B cell (primary cell): ENCODE measurements at regions not wholly inside any gene's neighbourhood (a gene's known extent, or its start where the extent isn't known, plus 50 kb on each side); places are given as distances from the start of the nearest gene placed in this dataset.

Experiments
- EZH2 ChIP-seq: IDR thresholded peaks from 2 replicates; pipeline ENCODE4 v1.6.1; 2012; ENCODE audit warnings: borderline replicate concordance, low read depth, mild to moderate bottlenecking, moderate library complexity, low read length; ENCODE audit not compliant: insufficient read depth, poor library complexity, severe bottlenecking
- TF ChIP-seq, protein P1 (sequence below): fragments of 200-600 bp; IDR thresholded peaks from one replicate; pipeline ENCODE4 v1.8.0; 2022; ENCODE audit warnings: antibody characterized with exemption, mild to moderate bottlenecking

GRCh38 chr17:12445331-12445730 lies 220.4 kb upstream of the MYOCD start:
- TF ChIP-seq, protein P1, sequence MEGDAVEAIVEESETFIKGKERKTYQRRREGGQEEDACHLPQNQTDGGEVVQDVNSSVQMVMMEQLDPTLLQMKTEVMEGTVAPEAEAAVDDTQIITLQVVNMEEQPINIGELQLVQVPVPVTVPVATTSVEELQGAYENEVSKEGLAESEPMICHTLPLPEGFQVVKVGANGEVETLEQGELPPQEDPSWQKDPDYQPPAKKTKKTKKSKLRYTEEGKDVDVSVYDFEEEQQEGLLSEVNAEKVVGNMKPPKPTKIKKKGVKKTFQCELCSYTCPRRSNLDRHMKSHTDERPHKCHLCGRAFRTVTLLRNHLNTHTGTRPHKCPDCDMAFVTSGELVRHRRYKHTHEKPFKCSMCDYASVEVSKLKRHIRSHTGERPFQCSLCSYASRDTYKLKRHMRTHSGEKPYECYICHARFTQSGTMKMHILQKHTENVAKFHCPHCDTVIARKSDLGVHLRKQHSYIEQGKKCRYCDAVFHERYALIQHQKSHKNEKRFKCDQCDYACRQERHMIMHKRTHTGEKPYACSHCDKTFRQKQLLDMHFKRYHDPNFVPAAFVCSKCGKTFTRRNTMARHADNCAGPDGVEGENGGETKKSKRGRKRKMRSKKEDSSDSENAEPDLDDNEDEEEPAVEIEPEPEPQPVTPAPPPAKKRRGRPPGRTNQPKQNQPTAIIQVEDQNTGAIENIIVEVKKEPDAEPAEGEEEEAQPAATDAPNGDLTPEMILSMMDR, result no peak
- no peak for TF ChIP-seq EZH2
